ENCODE measurements at regions not wholly inside any gene's neighbourhood (a gene's known extent, or its start where the extent isn't known, plus 50 kb on each side); places are given as distances from the start of the nearest gene placed in this dataset.

DNA sequence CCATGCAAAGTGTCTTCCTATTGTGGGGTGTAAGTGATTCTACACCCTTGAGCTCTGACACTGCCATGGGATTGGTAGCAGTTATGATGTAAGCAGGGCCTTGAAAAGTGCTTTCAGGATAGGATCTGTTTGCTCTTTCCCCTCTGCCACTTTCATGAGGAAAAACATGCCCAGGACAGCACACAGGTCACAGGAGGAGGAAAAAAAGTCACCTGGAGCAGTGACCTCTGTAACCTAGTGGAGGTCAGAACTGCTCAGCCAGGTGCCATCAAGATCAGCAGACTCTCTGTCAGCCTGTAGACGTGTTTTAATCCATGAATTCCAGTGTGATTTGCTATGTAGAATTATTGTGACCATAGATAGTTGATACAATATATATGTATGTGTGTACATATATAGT, 92.7 kb upstream of the BMP2 start:
- Histone ChIP-seq H3K4me2 (ENCODE audit: control insufficient read depth, extremely low read depth, insufficient read depth, low read depth, low read length) (no peak overlapping the region), H3K9me3 (ENCODE audit: control insufficient read depth, low read depth, low read length) (no peaks in the 10 kb centered on the region), H4K20me1 (ENCODE audit: control insufficient read depth, extremely low read depth, insufficient read depth, low read length) (no peaks in the 10 kb centered on the region), H3K9me1 (ENCODE audit: control insufficient read depth, extremely low read depth, insufficient read depth, low read length) (no peaks in the 10 kb centered on the region), H3K9ac (ENCODE audit: control insufficient read depth, extremely low read depth, insufficient read depth, low read length) (no peak overlapping the region), H2AFZ (ENCODE audit: control insufficient read depth, low read length) (no peak overlapping the region), H3K79me2 (ENCODE audit: control insufficient read depth, insufficient read depth, low read length) (no peaks in the 10 kb centered on the region), H3K4me3 (ENCODE audit: control insufficient read depth in 2 of 3, extremely low read depth in 1 of 3, insufficient read depth in 2 of 3, low read depth in 1 of 3, low read length in 3 of 3) (no peak overlapping the region), H3K27me3 (ENCODE audit: control insufficient read depth, extremely low read depth, insufficient read depth, low read length) (no peaks in the 10 kb centered on the region), H3K27ac (ENCODE audit: control insufficient read depth, insufficient read depth, low read length) (no peak overlapping the region), H3K4me1 (ENCODE audit: control insufficient read depth, extremely low read depth, insufficient read depth, low read length) (no peaks in the 10 kb centered on the region), H3K36me3 (ENCODE audit: control insufficient read depth in 2 of 2, extremely low read depth in 1 of 2, insufficient read depth in 2 of 2, low read length in 2 of 2) (no peaks in the 10 kb centered on the region)
- FAIRE-seq (no peak), DNase-seq (ENCODE audit: low read depth, low spot score) (no peak)
- TF ChIP-seq, protein P1, sequence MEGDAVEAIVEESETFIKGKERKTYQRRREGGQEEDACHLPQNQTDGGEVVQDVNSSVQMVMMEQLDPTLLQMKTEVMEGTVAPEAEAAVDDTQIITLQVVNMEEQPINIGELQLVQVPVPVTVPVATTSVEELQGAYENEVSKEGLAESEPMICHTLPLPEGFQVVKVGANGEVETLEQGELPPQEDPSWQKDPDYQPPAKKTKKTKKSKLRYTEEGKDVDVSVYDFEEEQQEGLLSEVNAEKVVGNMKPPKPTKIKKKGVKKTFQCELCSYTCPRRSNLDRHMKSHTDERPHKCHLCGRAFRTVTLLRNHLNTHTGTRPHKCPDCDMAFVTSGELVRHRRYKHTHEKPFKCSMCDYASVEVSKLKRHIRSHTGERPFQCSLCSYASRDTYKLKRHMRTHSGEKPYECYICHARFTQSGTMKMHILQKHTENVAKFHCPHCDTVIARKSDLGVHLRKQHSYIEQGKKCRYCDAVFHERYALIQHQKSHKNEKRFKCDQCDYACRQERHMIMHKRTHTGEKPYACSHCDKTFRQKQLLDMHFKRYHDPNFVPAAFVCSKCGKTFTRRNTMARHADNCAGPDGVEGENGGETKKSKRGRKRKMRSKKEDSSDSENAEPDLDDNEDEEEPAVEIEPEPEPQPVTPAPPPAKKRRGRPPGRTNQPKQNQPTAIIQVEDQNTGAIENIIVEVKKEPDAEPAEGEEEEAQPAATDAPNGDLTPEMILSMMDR (optimal IDR thresholded peaks at IDR 0.05 in 1 of 3, IDR thresholded peaks at IDR 0.05 in 1 of 3, conservative IDR thresholded peaks at IDR 0.05 in 1 of 3; ENCODE audit: extremely low read depth in 1 of 3, insufficient read depth in 2 of 3, low read length in 3 of 3): no peak
- no peak for TF ChIP-seq EZH2 (IDR thresholded peaks at IDR 0.05; ENCODE audit: low read length)
- dilution Hi-C loops (cut with MboI; ENCODE audit: extremely low pct_ligation_motif_present, low sequenced_read_pairs): no loop called here

DNA sequence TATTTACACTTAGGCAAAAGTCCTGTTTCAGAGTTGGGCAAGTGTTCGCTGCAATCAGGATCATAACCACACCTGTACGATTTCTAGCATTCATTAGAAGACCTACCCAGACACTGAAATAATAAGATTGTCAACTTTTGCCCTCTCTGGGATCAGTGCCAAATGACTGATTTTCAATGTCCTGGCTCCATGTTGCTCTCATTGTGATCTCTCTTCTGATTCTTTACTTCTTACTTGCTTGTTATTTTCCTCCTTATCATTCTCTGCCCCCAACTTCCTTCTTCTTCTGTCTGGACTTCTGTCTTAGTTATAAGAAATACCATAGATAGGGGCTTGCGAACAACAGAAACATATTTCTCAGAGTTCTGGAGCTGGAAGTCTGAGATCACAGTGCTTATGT, 94.4 kb upstream of the BMP2 start:
- H3K79me2 ChIP-seq (ENCODE audit: control insufficient read depth, insufficient read depth, low read length): no peaks in the 10 kb centered on the region
- H3K27me3 ChIP-seq (ENCODE audit: control insufficient read depth, extremely low read depth, insufficient read depth, low read length): no peaks in the 10 kb centered on the region
- no peaks in the 10 kb centered on the region for H3K9me3 ChIP-seq (ENCODE audit: control insufficient read depth, low read depth, low read length)
- peak; percentile 29 for FAIRE-seq
- H3K4me1 ChIP-seq (ENCODE audit: control insufficient read depth, extremely low read depth, insufficient read depth, low read length): no peaks in the 10 kb centered on the region
- dilution Hi-C loops (cut with MboI; ENCODE audit: extremely low pct_ligation_motif_present, low sequenced_read_pairs): no loop called here
- H2AFZ ChIP-seq (ENCODE audit: control insufficient read depth, low read length): no peak overlapping the region
- H3K9me1 ChIP-seq (ENCODE audit: control insufficient read depth, extremely low read depth, insufficient read depth, low read length): no peaks in the 10 kb centered on the region
- TF ChIP-seq, protein P1 (optimal IDR thresholded peaks at IDR 0.05 in 1 of 3, IDR thresholded peaks at IDR 0.05 in 1 of 3, conservative IDR thresholded peaks at IDR 0.05 in 1 of 3; ENCODE audit: extremely low read depth in 1 of 3, insufficient read depth in 2 of 3, low read length in 3 of 3): no peak
- no peak for TF ChIP-seq EZH2 (IDR thresholded peaks at IDR 0.05; ENCODE audit: low read length)
- no peak for DNase-seq (ENCODE audit: low read depth, low spot score)
- no peak overlapping the region for H3K9ac ChIP-seq (ENCODE audit: control insufficient read depth, extremely low read depth, insufficient read depth, low read length)
- H3K4me2 ChIP-seq (ENCODE audit: control insufficient read depth, extremely low read depth, insufficient read depth, low read depth, low read length): no peak overlapping the region
- H3K27ac ChIP-seq (ENCODE audit: control insufficient read depth, insufficient read depth, low read length): no peak overlapping the region
- H3K4me3 ChIP-seq (ENCODE audit: control insufficient read depth in 2 of 3, extremely low read depth in 1 of 3, insufficient read depth in 2 of 3, low read depth in 1 of 3, low read length in 3 of 3): no peak overlapping the region
- H4K20me1 ChIP-seq (ENCODE audit: control insufficient read depth, extremely low read depth, insufficient read depth, low read length): no peaks in the 10 kb centered on the region
- no peaks in the 10 kb centered on the region for H3K36me3 ChIP-seq (ENCODE audit: control insufficient read depth in 2 of 2, extremely low read depth in 1 of 2, insufficient read depth in 2 of 2, low read length in 2 of 2)

Data from keratinocyte (primary cell).